ENCODE measurements at regions not wholly inside any gene's neighbourhood (a gene's known extent, or its start where the extent isn't known, plus 50 kb on each side); places are given as distances from the start of the nearest gene placed in this dataset.
"Not testable (repeated sequence)": the region's sequence is repeated elsewhere in the genome, so short reads cannot be mapped to it uniquely, and the experiment has no call there.

- no peak for DNase-seq
Observed at GRCh38 chr3:67167481-67167880, 169.4 kb downstream of the KBTBD8 start.

- DNase-seq = no peak
Observed at GRCh38 chr3:67171841-67172240, 173.7 kb downstream of the KBTBD8 start.

- not testable (repeated sequence) for DNase-seq
Observed at GRCh38 chr3:67173130-67173529, 175.0 kb downstream of the KBTBD8 start.

- DNase-seq = no peak
Observed at GRCh38 chr3:67176396-67176795, 178.3 kb downstream of the KBTBD8 start.

- DNase-seq = no peak
Observed at GRCh38 chr3:67192466-67192865, 194.4 kb downstream of the KBTBD8 start.

- DNase-seq = no peak
Observed at GRCh38 chr3:67196677-67197076, 198.6 kb downstream of the KBTBD8 start.

- DNase-seq = no peak
Observed at GRCh38 chr3:67198374-67198773, 200.3 kb downstream of the KBTBD8 start.

GRCh38 chr3:67200618-67201017 is 202.5 kb downstream of the KBTBD8 start:
- DNase-seq = no peak

GRCh38 chr3:67201026-67201425 is 202.9 kb downstream of the KBTBD8 start:
- no peak for DNase-seq

GRCh38 chr3:67202053-67202452 is 203.9 kb downstream of the KBTBD8 start:
- no peak for DNase-seq

GRCh38 chr3:67204951-67205350 is 206.8 kb downstream of the KBTBD8 start:
- DNase-seq = no peak

- DNase-seq = no peak
Observed at GRCh38 chr3:67215690-67216089, 217.6 kb downstream of the KBTBD8 start.

GRCh38 chr3:67227030-67227429 is 228.9 kb downstream of the KBTBD8 start:
- no peak for DNase-seq

- no peak for DNase-seq
Observed at GRCh38 chr3:67228136-67228535, 230.0 kb downstream of the KBTBD8 start.

GRCh38 chr3:67232642-67233041 is 234.5 kb downstream of the KBTBD8 start:
- no peak for DNase-seq

GRCh38 chr3:67239353-67239752 is 241.2 kb downstream of the KBTBD8 start:
- no peak for DNase-seq

- no peak for DNase-seq
Observed at GRCh38 chr3:67241084-67241483, 243.0 kb downstream of the KBTBD8 start.

GRCh38 chr3:67244130-67244529 is 246.0 kb downstream of the KBTBD8 start:
- DNase-seq = no peak

GRCh38 chr3:67245545-67245944 is 247.4 kb downstream of the KBTBD8 start:
- no peak for DNase-seq

GRCh38 chr3:67248726-67249125 is 250.6 kb downstream of the KBTBD8 start:
- no peak for DNase-seq

- DNase-seq = not testable (repeated sequence)
Observed at GRCh38 chr3:67252906-67253305, 254.8 kb downstream of the KBTBD8 start.

- no peak for DNase-seq
Observed at GRCh38 chr3:67278015-67278618, 280.0 kb downstream of the KBTBD8 start.

GRCh38 chr3:67286586-67286985 is 288.5 kb downstream of the KBTBD8 start:
- no peak for DNase-seq

GRCh38 chr3:67288466-67289106 is 290.5 kb downstream of the KBTBD8 start:
- DNase-seq = no peak

- no peak for DNase-seq
Observed at GRCh38 chr3:67289626-67290025, 291.5 kb downstream of the KBTBD8 start.

Data from stimulated activated CD4-positive, alpha-beta T cell treated with anti-CD3 and anti-CD28 coated beads, Interleukin-12 subunit alpha, Interleukin-12 subunit beta, amount 100 ng/mL, for 4 hours (primary cell).